Lower lobe of right lung (tissue), 2 donors: ENCODE measurements at regions not wholly inside any gene's neighbourhood (a gene's known extent, or its start where the extent isn't known, plus 50 kb on each side); places are given as distances from the start of the nearest gene placed in this dataset.
A peak's percentile ranks its signal among the peaks of the same experiment; 100 is the strongest.

Experiments
- ATAC-seq, 2 donors: fragments of 200-7000 bp; cut with Tn5 transposase; one replicate each; pipeline ENCODE4 v1.9.1; 2020 to 2022; ENCODE audit warnings: mild to moderate bottlenecking in 2 of 2, moderate library complexity in 2 of 2
- DNase-seq: peaks from one replicate; pipeline ENCODE4 v3.0.0-alpha.2; 2020
- H3K27ac ChIP-seq: fragments of 200-600 bp; one replicate; pipeline ENCODE4 v1.8.0; 2022
- H3K27me3 ChIP-seq: fragments of 200-600 bp; one replicate; pipeline ENCODE4 v1.8.0; 2022; ENCODE audit warnings: low read depth
- H3K36me3 ChIP-seq: fragments of 200-600 bp; one replicate; pipeline ENCODE4 v1.8.0; 2022; ENCODE audit warnings: mild to moderate bottlenecking
- H3K4me1 ChIP-seq: fragments of 200-600 bp; one replicate; pipeline ENCODE4 v1.8.0; 2022
- H3K4me3 ChIP-seq: fragments of 200-600 bp; one replicate; pipeline ENCODE4 v1.8.0; 2022; ENCODE audit warnings: mild to moderate bottlenecking
- H3K9me3 ChIP-seq: fragments of 200-600 bp; one replicate; pipeline ENCODE4 v1.8.0; 2022
- CTCF ChIP-seq: fragments of 200-600 bp; IDR thresholded peaks from one replicate; pipeline ENCODE4 v1.8.0; 2022; ENCODE audit warnings: antibody characterized with exemption, mild to moderate bottlenecking
- intact Hi-C: fragments of 100-400 bp; cut with DNase I; formaldehyde crosslinking; loops from one replicate; pipeline ENCODE4 v1.11.0; 2022
- donor health status: DM: no; HTN: yes; CAD: no; lungs with severe emphysema.

DNA sequence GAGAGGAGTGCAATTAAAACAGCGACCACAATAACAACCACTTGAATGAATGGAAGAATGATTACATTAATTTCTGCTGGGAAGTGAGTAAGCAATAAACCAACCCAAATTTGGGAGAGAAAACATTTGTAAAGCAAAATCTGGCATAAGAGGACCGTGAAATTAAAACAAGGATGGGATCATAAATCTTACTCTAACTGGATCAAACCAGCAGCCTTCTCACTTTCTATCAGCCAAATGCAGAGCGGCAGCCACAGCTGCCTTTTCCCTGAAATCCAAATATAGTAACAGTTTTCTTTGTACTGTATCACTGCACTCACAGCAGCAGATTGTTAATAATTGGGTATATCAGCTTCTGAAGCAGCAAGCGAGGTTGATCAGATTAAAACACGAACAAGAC, 245.2 kb upstream of the REG3G start:
- Histone ChIP-seq H3K36me3 (no peaks in the 10 kb centered on the region), H3K9me3 (no peaks in the 10 kb centered on the region), H3K4me1 (no peaks in the 10 kb centered on the region), H3K27me3 (no peaks in the 10 kb centered on the region), H3K27ac (no peak overlapping the region), H3K4me3 (no peak overlapping the region)
- intact Hi-C loops = no loop called here
- no peak for DNase-seq
- no peak for TF ChIP-seq CTCF
- ATAC-seq = no peak

GRCh38 chr2:78780864-78781583, 244.5 kb upstream of the REG3G start:
- no peak for ATAC-seq
- DNase-seq = no peak
- no peaks in the 10 kb centered on the region for H3K36me3 ChIP-seq

DNA sequence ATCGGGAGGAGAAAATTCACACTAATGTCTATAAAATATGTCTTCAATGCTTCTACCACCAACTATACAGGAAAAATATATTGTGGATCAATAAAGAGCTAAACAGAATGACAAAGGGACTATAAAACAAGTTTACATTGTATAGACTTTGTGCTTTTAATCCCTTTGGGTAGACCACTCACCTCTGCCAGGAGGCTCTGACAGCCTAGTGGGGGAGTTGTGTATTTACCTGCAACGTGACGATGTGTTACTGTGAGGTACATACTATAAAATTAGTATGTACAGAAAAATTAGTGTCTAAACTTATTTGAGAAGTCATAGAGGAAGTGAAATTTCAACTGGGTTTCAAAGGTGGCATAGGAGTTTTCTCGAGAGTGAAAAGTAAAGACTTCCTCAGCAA, 243.3 kb upstream of the REG3G start:
- Histone ChIP-seq H3K9me3 (no peaks in the 10 kb centered on the region), H3K27ac (no peak overlapping the region), H3K4me3 (no peak overlapping the region), H3K4me1 (no peaks in the 10 kb centered on the region), H3K27me3 (no peaks in the 10 kb centered on the region), H3K36me3 (no peaks in the 10 kb centered on the region)
- intact Hi-C loops = no loop called here
- TF ChIP-seq CTCF = no peak
- DNase-seq (no peak), ATAC-seq (no peak)

More at GRCh38 chr2:78780864-78781583, 244.5 kb upstream of the REG3G start:
- intact Hi-C loops = no loop called here
- Histone ChIP-seq H3K27ac (no peak overlapping the region), H3K4me1 (no peaks in the 10 kb centered on the region), H3K4me3 (no peak overlapping the region), H3K27me3 (no peaks in the 10 kb centered on the region), H3K9me3 (no peaks in the 10 kb centered on the region)
- TF ChIP-seq CTCF = no peak

GRCh38 chr2:78811955-78812610, 213.4 kb upstream of the REG3G start:
- intact Hi-C loops = no loop called here
- ATAC-seq = peak; percentile 41 to 54
- no peaks in the 10 kb centered on the region for H3K9me3 ChIP-seq
- H3K4me3 ChIP-seq = no peak overlapping the region
- TF ChIP-seq CTCF = no peak
- no peaks in the 10 kb centered on the region for H3K36me3 ChIP-seq
- H3K27ac ChIP-seq = no peak overlapping the region
- H3K27me3 ChIP-seq = no peaks in the 10 kb centered on the region
- H3K4me1 ChIP-seq = no peaks in the 10 kb centered on the region
- DNase-seq = no peak

DNA sequence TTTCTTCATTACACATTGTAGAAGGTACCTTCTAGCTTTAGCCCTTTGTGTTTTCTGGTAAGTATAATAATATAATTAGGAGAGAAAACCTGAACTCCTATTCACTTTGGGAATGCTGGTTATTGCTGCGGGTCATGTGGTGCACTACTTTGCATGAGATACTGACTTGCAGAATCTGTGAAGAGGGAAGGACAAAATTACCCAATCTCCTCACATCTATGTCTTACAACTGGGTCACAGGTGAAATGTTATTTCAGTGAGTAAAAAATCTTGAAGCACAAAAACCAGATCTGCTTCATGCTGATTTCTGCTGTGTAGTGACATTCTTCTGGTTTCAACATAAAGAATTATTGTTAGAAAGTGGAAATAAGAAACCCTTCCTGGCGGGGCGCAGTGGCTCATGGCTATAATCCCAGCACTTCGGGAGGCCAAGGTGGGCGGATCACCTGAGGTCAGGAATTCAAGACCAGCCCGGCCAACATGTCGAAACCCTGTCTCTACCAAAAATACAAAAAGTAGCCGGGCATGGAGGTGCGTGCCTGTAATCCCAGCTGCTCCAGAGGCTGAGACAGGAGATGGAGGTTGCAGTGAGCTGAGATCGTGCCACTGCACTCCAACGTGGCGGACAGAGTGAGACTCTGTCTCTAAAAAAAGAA, 211.0 kb upstream of the REG3G start:
- TF ChIP-seq CTCF = no peak
- DNase-seq = no peak

More for the DNA sequence above, 211.0 kb upstream of the REG3G start:
- Histone ChIP-seq H3K27me3 (no peaks in the 10 kb centered on the region), H3K4me1 (no peaks in the 10 kb centered on the region), H3K9me3 (no peaks in the 10 kb centered on the region), H3K4me3 (no peak overlapping the region), H3K36me3 (no peaks in the 10 kb centered on the region), H3K27ac (no peak overlapping the region)
- no peak for ATAC-seq
- intact Hi-C loops = no loop called here
